NCI-H82 (cell line): ENCODE measurements at regions not wholly inside any gene's neighbourhood (a gene's known extent, or its start where the extent isn't known, plus 50 kb on each side); places are given as distances from the start of the nearest gene placed in this dataset.

Experiments used
- DNase-seq: peaks from one replicate; lab custom pipeline; 2025; lab: John Stamatoyannopoulos, UW

DNA sequence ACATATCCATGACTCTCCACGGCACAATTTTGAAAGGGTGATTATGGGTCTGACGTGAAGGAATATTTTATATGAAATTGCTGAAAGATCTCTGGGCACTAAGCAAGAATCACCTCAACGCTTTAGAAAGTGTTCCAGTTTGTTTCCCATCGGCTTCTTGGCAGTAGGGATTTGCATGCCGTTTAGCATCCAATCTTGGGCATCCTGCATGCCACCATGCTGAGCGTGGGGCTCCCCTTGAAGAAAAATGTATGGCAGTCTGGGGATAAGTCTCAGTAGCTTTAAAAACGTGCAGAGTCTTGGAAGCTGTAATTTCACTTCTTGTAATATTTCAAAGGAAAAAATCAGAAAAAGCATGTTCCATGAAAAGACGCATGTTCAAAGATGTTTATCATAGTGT is 151.7 kb downstream of the DMRT2 start:
- DNase-seq = no peak

DNA sequence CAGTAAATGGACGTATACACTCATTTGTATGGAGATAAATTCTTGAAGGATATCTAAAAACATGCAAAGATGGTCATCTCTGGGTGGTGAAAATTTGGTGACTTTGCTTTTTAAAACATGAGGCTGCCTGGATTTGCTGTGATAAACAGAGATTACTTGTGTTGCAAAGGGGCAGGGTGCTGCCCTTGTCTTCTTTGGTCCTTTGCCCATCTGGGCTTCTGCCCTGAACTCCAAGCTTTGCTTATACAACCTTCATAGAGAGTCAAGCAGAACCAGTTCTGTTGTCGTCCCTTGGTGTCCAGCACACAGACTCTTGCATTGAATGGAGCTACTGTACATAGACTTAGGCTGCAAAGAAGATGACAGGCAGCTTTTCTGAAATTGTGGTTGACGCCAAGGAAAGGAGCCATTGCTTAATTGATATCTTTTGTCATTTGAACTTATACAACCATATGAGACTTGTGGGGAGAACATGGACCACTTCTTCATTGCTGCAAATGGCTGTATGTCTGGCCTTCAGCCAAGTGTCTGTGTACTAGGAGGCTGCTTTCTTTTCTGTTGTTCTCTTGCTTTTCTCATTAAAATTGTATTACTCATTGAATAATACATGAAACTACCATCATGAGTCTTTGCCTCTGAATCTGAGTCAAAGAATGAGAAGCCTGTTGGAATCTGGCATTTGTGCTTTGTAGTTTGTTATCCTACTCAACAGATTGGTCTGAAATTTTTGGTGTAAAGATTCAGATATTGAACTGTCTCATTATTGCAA is 152.5 kb downstream of the DMRT2 start:
- DNase-seq = no peak

- no peak for DNase-seq
These were observed 157.5 kb downstream of the DMRT2 start for GRCh38 chr9:1207686-1208085.

DNA sequence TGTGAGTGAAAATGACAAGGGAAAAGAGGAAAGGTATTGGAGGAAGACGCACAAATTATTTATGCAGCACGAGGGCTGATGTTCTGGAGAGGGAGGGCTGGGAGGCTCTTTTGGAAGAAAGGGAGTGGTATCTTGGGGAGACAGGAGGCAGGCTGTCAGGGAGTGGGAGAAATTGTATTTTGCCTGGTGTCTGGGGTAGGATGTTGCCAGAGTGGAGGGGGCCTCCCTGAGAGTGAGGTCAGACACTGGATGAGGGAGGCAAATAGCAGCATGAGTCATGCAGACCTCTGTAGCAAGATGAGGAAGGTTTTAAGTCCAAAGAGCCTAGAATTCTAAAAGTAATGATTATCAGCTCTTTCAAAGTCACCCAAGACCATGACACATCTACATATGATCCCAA is 158.0 kb downstream of the DMRT2 start:
- DNase-seq = no peak

DNA sequence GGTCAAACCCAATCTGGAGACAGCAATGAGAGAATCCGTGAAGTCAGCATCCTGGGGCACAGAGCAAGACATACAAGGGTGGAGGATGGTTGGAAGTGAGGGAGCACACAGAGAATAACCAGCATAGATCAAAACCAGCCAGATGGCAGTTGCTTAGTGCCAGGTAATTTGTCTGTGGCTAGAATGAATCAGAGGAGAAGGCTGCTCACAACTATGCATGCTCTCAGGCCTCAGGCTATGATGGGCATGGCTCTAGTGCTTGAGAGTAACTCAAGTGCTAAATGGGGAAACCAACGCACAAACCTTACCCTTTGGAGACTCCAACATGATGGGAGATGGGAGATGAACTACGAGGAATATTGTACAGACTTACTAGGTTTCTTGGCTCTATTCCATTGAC is 160.8 kb downstream of the DMRT2 start:
- no peak for DNase-seq

GRCh38 chr9:1216532-1216931 is 166.4 kb downstream of the DMRT2 start:
- no peak for DNase-seq

GRCh38 chr9:1217076-1217475 is 166.9 kb downstream of the DMRT2 start:
- no peak for DNase-seq

GRCh38 chr9:1219284-1219683 is 169.1 kb downstream of the DMRT2 start:
- DNase-seq = no peak

GRCh38 chr9:1221298-1221697 is 171.1 kb downstream of the DMRT2 start:
- DNase-seq = no peak

GRCh38 chr9:1222511-1222910 is 172.4 kb downstream of the DMRT2 start:
- no peak for DNase-seq

- DNase-seq = no peak
These were observed 182.1 kb downstream of the DMRT2 start for GRCh38 chr9:1231998-1232919.

DNA sequence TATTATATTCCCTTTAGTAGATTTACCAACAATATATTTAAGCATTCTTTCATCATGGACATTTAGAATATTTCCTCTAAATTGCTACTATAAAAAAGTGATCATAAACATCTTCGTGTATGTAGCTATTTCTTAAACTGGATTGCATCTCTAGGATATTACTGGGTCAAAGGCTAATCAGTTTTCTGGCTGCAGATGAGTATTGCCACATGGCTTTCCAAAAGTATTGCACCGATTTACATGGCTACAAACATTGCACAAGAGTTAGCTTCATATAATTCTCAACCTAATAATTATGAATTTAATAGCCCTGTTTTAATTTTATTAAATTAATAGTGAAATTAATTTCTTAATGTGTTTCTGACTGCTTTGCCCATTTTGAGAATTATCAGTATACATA is 183.4 kb downstream of the DMRT2 start:
- DNase-seq = no peak

- no peak for DNase-seq
These were observed 185.5 kb downstream of the DMRT2 start for GRCh38 chr9:1235650-1236049.

GRCh38 chr9:1236061-1236460 is 185.9 kb downstream of the DMRT2 start:
- DNase-seq = no peak

DNA sequence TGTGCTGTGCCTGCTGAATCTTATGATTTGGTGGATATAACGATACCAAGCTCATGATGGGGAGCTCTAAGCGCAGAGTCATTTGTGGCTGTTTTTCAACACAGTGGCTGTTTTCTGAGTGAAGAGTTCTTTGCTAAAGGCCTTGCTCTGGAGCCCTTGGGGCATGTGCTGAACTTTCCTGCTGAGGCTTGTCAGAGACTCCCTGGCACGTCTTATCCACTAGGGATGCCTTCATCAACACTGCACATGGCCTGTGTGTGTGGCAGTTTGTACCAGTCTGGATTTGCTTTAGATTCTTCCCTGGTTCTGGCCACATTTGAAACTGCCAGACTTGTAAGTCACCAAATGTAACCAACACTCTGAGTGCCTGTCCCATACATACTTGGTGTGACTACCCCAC is 188.2 kb downstream of the DMRT2 start:
- DNase-seq = no peak

- DNase-seq = peak; percentile 0
These were observed 198.6 kb downstream of the DMRT2 start for GRCh38 chr9:1248743-1249142.

GRCh38 chr9:1253064-1253979 is 203.2 kb downstream of the DMRT2 start:
- DNase-seq = no peak

DNA sequence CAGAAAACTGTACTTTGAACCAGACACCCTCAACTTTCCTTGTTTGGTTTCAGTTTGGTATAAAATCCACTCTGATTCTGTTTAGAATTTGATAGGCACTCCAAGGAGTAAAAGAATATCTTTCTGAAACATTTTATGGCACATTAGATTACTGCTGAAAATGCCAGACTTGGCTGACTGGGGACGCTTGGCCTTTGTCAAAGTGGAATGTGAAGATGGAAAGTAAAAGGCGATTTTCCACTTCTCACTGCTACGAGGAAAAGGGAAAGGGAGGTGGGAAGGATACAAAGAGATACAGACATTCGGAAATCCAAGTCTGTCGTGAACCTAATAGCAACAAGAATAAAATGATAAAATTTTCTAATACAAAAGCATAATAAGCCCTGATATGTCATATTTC is 203.9 kb downstream of the DMRT2 start:
- DNase-seq = no peak

GRCh38 chr9:1256178-1256577 is 206.0 kb downstream of the DMRT2 start:
- DNase-seq = peak; percentile 0

GRCh38 chr9:1261266-1261665 is 211.1 kb downstream of the DMRT2 start:
- DNase-seq = no peak

DNA sequence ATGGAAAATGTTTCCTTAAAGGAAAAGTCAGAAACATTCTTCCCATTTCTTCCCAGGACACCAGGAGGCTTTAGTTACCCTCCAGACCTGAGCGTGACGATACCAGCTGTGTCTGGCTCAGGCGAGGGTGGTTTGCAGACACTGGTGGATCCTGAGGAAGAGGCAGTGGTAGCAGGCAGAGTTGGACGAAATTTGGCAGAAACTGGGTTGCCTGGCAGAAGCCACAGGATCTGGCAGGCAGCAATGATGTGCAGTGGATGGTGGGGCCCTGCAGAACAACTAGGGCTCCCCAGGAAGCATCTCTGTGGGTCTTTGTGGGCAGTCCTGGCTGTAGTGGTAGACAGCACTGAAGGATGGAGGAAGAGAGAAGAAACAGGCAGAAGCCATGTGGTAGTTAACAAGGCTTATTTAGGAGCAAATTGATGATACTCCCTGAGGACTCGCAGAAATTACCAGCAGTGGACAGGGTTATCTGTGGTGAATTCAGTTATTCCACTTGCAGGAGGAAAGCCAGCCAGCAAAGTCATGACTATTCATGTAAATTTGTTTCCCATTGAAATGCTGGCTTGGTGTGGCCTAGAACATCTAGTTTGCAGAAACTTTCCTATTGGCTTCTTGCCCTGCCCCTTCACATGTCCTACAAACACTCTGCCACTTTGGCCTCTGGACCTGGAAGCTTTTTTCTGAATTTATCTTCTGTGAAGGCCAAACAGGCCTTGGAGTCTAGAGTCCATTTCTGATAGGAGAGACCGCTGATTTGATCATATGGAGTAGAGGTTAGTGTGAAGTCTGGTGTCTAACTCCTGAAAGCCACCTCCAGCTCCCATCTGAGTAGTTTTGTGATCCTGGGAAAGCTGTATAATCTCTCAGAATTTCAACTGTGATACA is 212.0 kb downstream of the DMRT2 start:
- DNase-seq = no peak
